PC-9 (cell line): ENCODE measurements at regions not wholly inside any gene's neighbourhood (a gene's known extent, or its start where the extent isn't known, plus 50 kb on each side); places are given as distances from the start of the nearest gene placed in this dataset.

ENCODE experiments used
- BruUV-seq: library from RNA; stranded (reverse); fragments of 400-500 nt; replicated peaks from 2 replicates; lab custom pipeline; 2021; lab: Mats Ljungman, UMichigan
- CTCF ChIA-PET: fragments of 300-600 bp; sonication (Branson Sonifier 250); formaldehyde crosslinking; loops from one replicate; lab custom pipeline; 2022; ENCODE audit warnings: antibody characterized with exemption; lab: Charles Lee
- POLR2A ChIA-PET: fragments of 300-600 bp; sonication (Branson Sonifier 250); formaldehyde crosslinking; loops from one replicate; lab custom pipeline; 2022; ENCODE audit warnings: antibody characterized with exemption; ENCODE audit not compliant: unreplicated experiment; lab: Charles Lee
- DNase-seq, 2 experiments: peaks; one replicate each; pipeline versions ENCODE4 v3.0.0 to v3.0.0-alpha.2; 2015 to 2022; ENCODE audit warnings: mixed read lengths in 1 of 2
- H2AFZ ChIP-seq: fragments of 200-600 bp; sonication (generic); 2 replicates; pipeline ENCODE4 v1.8.1; 2017; ENCODE audit warnings: antibody characterized with exemption
- H3F3A ChIP-seq: fragments of 200-600 bp; sonication (generic); 2 replicates; pipeline ENCODE4 v1.8.1; 2017; ENCODE audit warnings: antibody characterized with exemption, mild to moderate bottlenecking, low read depth; ENCODE audit not compliant: insufficient read depth
- H3K27ac ChIP-seq: fragments of 200-600 bp; sonication (generic); 2 replicates; pipeline ENCODE4 v1.6.1; 2016; ENCODE audit warnings: mixed run types
- H3K27me3 ChIP-seq: fragments of 200-600 bp; sonication (generic); 2 replicates; pipeline ENCODE4 v1.6.1; 2016; ENCODE audit warnings: low read depth, mixed run types; ENCODE audit not compliant: insufficient read depth
- H3K36me3 ChIP-seq: fragments of 200-600 bp; sonication (generic); 2 replicates; pipeline ENCODE4 v1.6.1; 2016; ENCODE audit warnings: low read depth, mixed run types
- H3K4me1 ChIP-seq: fragments of 200-600 bp; sonication (generic); replicated peaks from 2 replicates; pipeline ENCODE4 v1.6.1; 2016; ENCODE audit warnings: mixed run types; ENCODE audit not compliant: insufficient read depth
- H3K4me2 ChIP-seq: fragments of 200-600 bp; sonication (generic); 2 replicates; pipeline ENCODE4 v1.6.1; 2017; ENCODE audit warnings: mixed run types
- H3K4me3 ChIP-seq: fragments of 200-600 bp; sonication (generic); 2 replicates; pipeline ENCODE4 v1.6.1; 2016; ENCODE audit warnings: mixed run types
- H3K79me2 ChIP-seq: fragments of 200-600 bp; sonication (generic); 2 replicates; pipeline ENCODE4 v1.6.1; 2017; ENCODE audit warnings: low read depth, mixed run types
- H3K9me2 ChIP-seq: fragments of 200-600 bp; sonication (generic); 2 replicates; pipeline ENCODE4 v1.8.1; 2017; ENCODE audit warnings: mild to moderate bottlenecking; ENCODE audit not compliant: insufficient read depth
- H3K9me3 ChIP-seq: fragments of 200-600 bp; sonication (generic); 2 replicates; pipeline ENCODE4 v1.8.1; 2016; ENCODE audit warnings: low read depth; ENCODE audit not compliant: insufficient read depth
- H4K20me1 ChIP-seq: fragments of 200-600 bp; sonication (generic); 2 replicates; pipeline ENCODE4 v1.8.1; 2017; ENCODE audit not compliant: insufficient read depth
- CTCF ChIP-seq: fragments of 200-600 bp; sonication (generic); conservative IDR thresholded peaks from 2 replicates; pipeline ENCODE4 v1.6.1; 2017; ENCODE audit warnings: mixed run types, antibody characterized with exemption, mild to moderate bottlenecking, moderate library complexity
- EZH2 ChIP-seq: fragments of 200-600 bp; sonication (generic); IDR thresholded peaks from 2 replicates; pipeline ENCODE4 v1.8.0; 2017; ENCODE audit warnings: antibody characterized with exemption, low read depth
- intact Hi-C: fragments of 100-400 bp; cut with micrococcal nuclease; formaldehyde crosslinking; loops from one replicate; pipeline ENCODE4 v1.10.0; 2022; ENCODE audit not compliant: unreplicated experiment

DNA sequence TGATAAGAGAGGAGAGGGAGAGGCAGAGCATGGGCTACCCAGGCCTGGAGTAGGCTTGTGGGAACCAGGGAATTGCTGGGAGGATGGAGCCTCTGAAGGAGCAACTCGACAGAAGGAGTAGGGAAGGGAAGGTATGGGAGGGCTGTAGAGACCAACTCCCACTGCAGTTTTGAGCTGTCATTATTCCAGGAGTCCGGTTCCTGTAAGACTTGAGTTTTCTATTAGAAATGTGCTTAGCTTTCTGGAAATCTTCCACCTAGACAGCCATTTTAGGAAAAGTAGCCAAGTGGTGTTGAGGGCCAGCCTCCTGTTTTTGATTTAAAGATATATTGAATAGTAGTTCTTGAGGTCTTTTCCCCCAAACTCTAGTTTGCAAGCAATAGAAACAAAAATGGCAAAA lies 323.5 kb downstream of the LRRC70 start:
- Histone ChIP-seq H3K9me3 (no peaks in the 10 kb centered on the region), H2AFZ (no peak overlapping the region), H4K20me1 (no peaks in the 10 kb centered on the region), H3K36me3 (no peaks in the 10 kb centered on the region), H3K27me3 (no peaks in the 10 kb centered on the region), H3K9me2 (no peaks in the 10 kb centered on the region), H3K79me2 (no peaks in the 10 kb centered on the region), H3K4me1 (no peaks in the 10 kb centered on the region), H3F3A (no peaks in the 10 kb centered on the region), H3K27ac (no peak overlapping the region), H3K4me3 (no peak overlapping the region), H3K4me2 (no peak overlapping the region)
- DNase-seq = no peak
- intact Hi-C loops = no loop called here
- no TSS peak for BruUV-seq
- CTCF ChIA-PET = no interaction called here
- POLR2A ChIA-PET = no interaction called here
- TF ChIP-seq CTCF (no peak), EZH2 (no peak)

- H3K27ac ChIP-seq = no peak overlapping the region
- no peaks in the 10 kb centered on the region for H3K9me3 ChIP-seq
- no peak overlapping the region for H2AFZ ChIP-seq
- H3K4me3 ChIP-seq = no peak overlapping the region
- H3K79me2 ChIP-seq = no peaks in the 10 kb centered on the region
- H4K20me1 ChIP-seq = no peaks in the 10 kb centered on the region
- CTCF ChIA-PET = no interaction called here
- no peaks in the 10 kb centered on the region for H3K9me2 ChIP-seq
- BruUV-seq = no TSS peak
- no peaks in the 10 kb centered on the region for H3K36me3 ChIP-seq
- H3F3A ChIP-seq = no peaks in the 10 kb centered on the region
- H3K4me1 ChIP-seq = no peaks in the 10 kb centered on the region
- POLR2A ChIA-PET = no interaction called here
- H3K4me2 ChIP-seq = no peak overlapping the region
- no peak for TF ChIP-seq EZH2
- no peak for TF ChIP-seq CTCF
- intact Hi-C loops = no loop called here
- no peak for DNase-seq
- no peaks in the 10 kb centered on the region for H3K27me3 ChIP-seq
Observed at GRCh38 chr5:62900976-62901375, 322.4 kb downstream of the LRRC70 start.

- Histone ChIP-seq H3K4me3 (no peak overlapping the region), H3K9me2 (no peaks in the 10 kb centered on the region), H3K27me3 (no peaks in the 10 kb centered on the region), H3K4me2 (no peak overlapping the region), H3F3A (no peaks in the 10 kb centered on the region), H3K9me3 (no peaks in the 10 kb centered on the region), H2AFZ (no peak overlapping the region), H3K36me3 (no peaks in the 10 kb centered on the region), H3K27ac (no peak overlapping the region), H3K4me1 (no peaks in the 10 kb centered on the region), H4K20me1 (no peaks in the 10 kb centered on the region), H3K79me2 (no peaks in the 10 kb centered on the region)
- BruUV-seq = no TSS peak
- POLR2A ChIA-PET = no interaction called here
- TF ChIP-seq EZH2 = no peak
- TF ChIP-seq CTCF = no peak
- DNase-seq = no peak
- intact Hi-C loops = no loop called here
- CTCF ChIA-PET = no interaction called here
Observed at GRCh38 chr5:62896121-62896893, 317.7 kb downstream of the LRRC70 start.
